ENCODE measurements at regions not wholly inside any gene's neighbourhood (a gene's known extent, or its start where the extent isn't known, plus 50 kb on each side); places are given as distances from the start of the nearest gene placed in this dataset.
"Not testable (repeated sequence)": the region's sequence is repeated elsewhere in the genome, so short reads cannot be mapped to it uniquely, and the experiment has no call there.

GRCh38 chr12:97805146-97805545, 342.5 kb downstream of the RMST start:
- no peak for DNase-seq

GRCh38 chr12:97813301-97813700, 350.7 kb downstream of the RMST start:
- no peak for DNase-seq

- DNase-seq = no peak
Measured at GRCh38 chr12:97821806-97822205, 359.2 kb downstream of the RMST start.

GRCh38 chr12:97835541-97835940, 372.9 kb downstream of the RMST start:
- no peak for DNase-seq

- no peak for DNase-seq
Measured at GRCh38 chr12:97837401-97837800, 374.8 kb downstream of the RMST start.

GRCh38 chr12:97848051-97848450, 385.4 kb downstream of the RMST start:
- no peak for DNase-seq

GRCh38 chr12:97854477-97854876, 391.9 kb downstream of the RMST start:
- DNase-seq = no peak

- DNase-seq = no peak
Measured at GRCh38 chr12:97862072-97862471, 399.5 kb downstream of the RMST start.

- DNase-seq = no peak
Measured at GRCh38 chr12:97875064-97875463, 412.5 kb downstream of the RMST start.

GRCh38 chr12:97876780-97877179, 414.2 kb downstream of the RMST start:
- DNase-seq = no peak

- no peak for DNase-seq
Measured at GRCh38 chr12:97877404-97877803, 414.8 kb downstream of the RMST start.

GRCh38 chr12:97886511-97887176, 424.0 kb downstream of the RMST start:
- DNase-seq = no peak

- not testable (repeated sequence) for DNase-seq
Measured at GRCh38 chr12:97897881-97898280, 435.3 kb downstream of the RMST start.

- DNase-seq = no peak
Measured at GRCh38 chr12:97899529-97899928, 436.9 kb downstream of the RMST start.

- DNase-seq = no peak
Measured at GRCh38 chr12:97899956-97900355, 437.4 kb downstream of the RMST start.

- DNase-seq = no peak
Measured at GRCh38 chr12:97903356-97903755, 440.8 kb downstream of the RMST start.

GRCh38 chr12:97907504-97907903, 444.9 kb downstream of the RMST start:
- DNase-seq = no peak

GRCh38 chr12:97910559-97910958, 448.0 kb downstream of the RMST start:
- no peak for DNase-seq

GRCh38 chr12:97912943-97913342, 450.3 kb downstream of the RMST start:
- DNase-seq = no peak

- DNase-seq = no peak
Measured at GRCh38 chr12:97921979-97922722, 459.5 kb downstream of the RMST start.

GRCh38 chr12:97923546-97923945, 460.9 kb downstream of the RMST start:
- no peak for DNase-seq

GRCh38 chr12:97924122-97924521, 461.5 kb downstream of the RMST start:
- DNase-seq = no peak

GRCh38 chr12:97927977-97928376, 465.4 kb downstream of the RMST start:
- DNase-seq = no peak

GRCh38 chr12:97936165-97936564, 473.6 kb downstream of the RMST start:
- no peak for DNase-seq

GRCh38 chr12:97938031-97938430, 475.4 kb downstream of the RMST start:
- no peak for DNase-seq
